8988T (cell line): ENCODE measurements at regions not wholly inside any gene's neighbourhood (a gene's known extent, or its start where the extent isn't known, plus 50 kb on each side); places are given as distances from the start of the nearest gene placed in this dataset.

Experiments
- DNase-seq: peaks from one replicate; pipeline ENCODE4 v3.0.0; 2011

GRCh38 chrX:145631461-145631951 lies 186.1 kb upstream of the SLITRK2 start:
- no peak for DNase-seq

DNA sequence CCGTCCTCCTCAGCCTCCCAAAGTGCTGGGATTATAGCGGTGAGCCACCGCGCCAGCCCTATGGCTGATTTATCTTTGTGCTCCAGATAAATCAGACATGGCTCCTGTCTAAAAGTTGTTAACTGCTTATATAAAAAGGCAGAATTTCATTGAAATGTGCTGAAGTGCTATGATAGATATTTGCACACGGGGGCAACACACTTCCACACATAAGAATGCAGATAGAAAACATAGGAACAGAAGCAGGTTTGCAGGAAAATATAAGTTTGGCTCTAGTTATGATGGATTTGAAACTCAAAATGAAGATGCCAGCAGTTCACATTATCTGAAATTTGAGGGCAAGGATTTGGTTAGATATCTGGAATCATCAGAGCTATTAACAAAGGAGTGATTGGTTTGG lies 163.1 kb upstream of the SLITRK2 start:
- DNase-seq = no peak

- DNase-seq = no peak
These were observed 143.8 kb upstream of the SLITRK2 start for GRCh38 chrX:145673841-145674240.

- DNase-seq = no peak
These were observed 140.4 kb upstream of the SLITRK2 start for GRCh38 chrX:145677109-145677817.

GRCh38 chrX:145682518-145683298 lies 134.9 kb upstream of the SLITRK2 start:
- no peak for DNase-seq

- no peak for DNase-seq
These were observed 130.5 kb upstream of the SLITRK2 start for GRCh38 chrX:145687146-145687545.

- DNase-seq = no peak
These were observed 129.9 kb upstream of the SLITRK2 start for GRCh38 chrX:145687707-145688106.

DNA sequence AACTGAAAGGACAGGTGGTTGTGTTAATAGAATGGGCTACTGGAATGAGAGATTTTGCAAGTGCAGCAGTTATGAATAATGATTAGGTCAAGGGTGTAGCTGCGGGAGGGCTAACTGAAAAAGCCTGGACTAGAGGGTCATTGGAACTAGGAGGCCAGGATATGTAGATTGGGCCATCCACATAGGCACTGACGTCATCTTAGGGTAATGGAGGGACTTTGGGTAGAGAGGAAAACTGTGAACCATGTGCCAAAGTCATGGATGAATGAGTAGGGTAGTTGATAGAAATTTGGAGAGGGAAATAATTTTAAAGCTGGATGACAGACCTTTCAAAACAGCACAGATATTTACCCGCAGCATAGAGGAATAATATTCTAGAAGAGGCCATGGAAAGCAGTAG lies 123.6 kb upstream of the SLITRK2 start:
- DNase-seq = no peak

GRCh38 chrX:145715641-145716138 lies 101.9 kb upstream of the SLITRK2 start:
- DNase-seq = no peak

- no peak for DNase-seq
These were observed 101.4 kb upstream of the SLITRK2 start for GRCh38 chrX:145716226-145716625.

DNA sequence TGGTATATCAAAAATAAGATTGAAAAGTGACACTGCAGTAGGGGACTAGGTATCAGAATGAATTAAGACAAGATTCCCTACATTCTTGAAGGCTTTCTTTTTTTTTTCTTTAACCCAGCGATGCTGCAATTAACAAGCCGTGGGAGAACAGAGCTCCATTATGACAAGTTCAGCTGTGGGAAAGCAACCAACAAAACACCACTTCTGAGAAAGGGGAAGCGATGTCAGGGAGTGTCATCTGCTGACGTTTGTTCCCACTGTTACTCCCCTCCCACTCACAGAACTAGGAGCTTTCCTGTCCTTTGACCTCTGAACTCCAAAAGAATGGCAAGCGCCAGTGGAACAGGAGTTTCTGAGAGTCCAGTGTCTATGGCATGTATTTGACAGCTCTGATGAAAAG lies 90.2 kb upstream of the SLITRK2 start:
- DNase-seq = no peak

- no peak for DNase-seq
These were observed 88.0 kb upstream of the SLITRK2 start for GRCh38 chrX:145729635-145730034.

- no peak for DNase-seq
These were observed 82.6 kb upstream of the SLITRK2 start for GRCh38 chrX:145735036-145735435.

- DNase-seq = no peak
These were observed 65.7 kb upstream of the SLITRK2 start for GRCh38 chrX:145751943-145752342.
